ENCODE measurements at regions not wholly inside any gene's neighbourhood (a gene's known extent, or its start where the extent isn't known, plus 50 kb on each side); places are given as distances from the start of the nearest gene placed in this dataset.

- no peak for DNase-seq
Observed at GRCh38 chr19:32196690-32197420, 148.6 kb upstream of the ZNF507 start.

DNA sequence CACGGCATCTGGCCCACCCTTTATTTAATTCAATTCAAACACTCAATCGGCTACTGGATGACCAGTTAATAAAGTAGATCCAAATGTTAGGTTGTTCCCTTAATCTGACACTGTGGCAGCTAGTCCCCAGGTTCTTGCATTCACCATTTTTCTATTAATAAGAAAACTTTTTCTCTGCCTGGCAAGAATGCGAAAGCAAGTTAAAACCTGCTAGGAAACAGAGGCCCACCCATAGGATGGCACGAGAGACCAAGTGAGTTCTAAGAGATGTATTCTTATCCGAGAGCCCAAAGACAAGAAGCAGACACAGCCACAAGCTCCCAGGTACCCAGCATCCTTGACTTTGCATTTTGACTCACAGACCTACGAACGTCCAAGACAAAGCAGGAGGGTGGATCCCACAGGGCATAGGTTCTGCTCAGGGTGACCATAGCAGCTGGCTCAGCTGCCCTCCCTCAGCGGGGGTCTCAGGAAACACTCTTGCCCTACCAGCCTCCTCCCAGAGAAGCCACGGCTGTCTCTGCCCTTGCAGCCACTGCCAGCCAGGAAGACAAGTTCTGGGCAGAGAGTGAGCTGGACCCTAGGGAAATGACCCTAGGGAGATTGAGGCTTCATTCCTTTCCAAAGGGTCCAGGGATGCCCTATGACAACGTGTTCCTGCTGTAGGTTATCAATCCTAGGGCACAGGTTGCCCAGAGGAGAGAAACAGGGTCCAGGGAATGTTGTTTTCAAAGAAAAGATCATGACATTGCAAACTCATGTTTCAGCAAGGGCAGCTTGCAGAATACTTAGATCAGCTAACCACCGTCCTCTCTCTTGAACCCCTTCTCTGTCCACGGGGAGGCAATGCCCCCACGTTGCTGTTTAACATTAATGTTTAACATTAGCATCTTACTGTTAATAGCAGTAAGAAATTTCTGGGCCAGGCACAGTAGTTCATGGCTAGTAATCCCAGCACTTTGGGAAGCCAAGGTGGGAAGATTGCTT is 147.2 kb upstream of the ZNF507 start:
- DNase-seq: no peak

DNA sequence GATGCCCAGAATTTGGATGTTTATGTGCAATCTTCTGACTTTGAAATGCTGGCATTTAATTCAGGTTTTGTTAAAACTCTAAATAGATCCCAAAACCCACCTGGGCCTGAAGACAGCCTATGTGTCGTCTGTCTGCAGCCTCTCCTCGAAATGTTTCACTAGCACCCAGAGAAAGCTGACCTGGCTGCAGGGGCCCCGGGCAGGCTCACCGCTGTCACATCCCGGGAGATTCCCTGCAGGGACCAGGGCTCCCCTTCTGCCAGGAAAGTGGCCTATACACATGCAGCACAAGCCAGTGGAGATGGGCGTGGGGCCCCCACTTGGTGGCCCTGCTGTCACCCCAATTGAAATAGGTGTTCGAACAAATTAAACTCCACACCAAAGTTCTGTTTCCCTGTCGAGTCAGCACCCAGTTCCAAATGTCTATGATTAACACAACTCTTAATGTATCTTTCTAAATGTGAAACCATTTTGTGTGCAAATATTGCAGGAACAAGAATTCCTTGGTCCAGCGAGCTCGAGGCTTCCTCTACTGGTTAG is 145.8 kb upstream of the ZNF507 start:
- DNase-seq: no peak

DNA sequence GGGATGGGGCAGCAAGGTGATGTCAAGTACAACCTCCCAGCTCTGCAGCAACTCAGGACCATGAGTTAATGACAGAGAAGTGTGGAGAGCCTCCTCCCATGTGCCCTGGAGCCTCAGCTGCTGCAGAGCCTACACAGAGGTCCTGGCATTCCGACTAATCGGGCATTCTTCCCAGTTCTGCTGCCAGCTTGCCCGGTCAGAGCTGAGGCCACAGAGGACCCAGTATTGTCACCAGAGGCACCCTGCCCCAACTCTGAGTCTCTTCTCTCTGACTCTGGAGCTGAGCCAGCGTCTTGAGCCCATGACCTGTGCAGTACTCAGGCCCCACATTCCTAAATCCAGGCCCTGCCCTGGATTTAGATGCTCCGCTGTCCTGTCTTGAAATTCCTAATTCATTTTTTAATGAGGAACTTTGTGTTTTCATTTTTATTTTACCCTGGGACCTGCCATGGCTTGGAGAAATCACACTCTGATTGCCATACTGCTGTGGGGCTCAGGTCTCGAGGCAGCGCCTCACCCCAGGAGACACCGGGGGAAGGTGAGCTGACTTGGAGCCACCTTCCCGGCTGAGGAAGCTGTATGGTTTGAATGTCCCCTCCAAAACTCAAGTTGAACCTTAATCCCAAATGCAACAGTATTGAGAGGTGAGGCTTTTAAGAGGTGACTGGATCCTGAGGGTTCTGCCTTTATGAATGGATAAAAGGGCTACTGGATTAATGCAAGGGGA is 144.9 kb upstream of the ZNF507 start:
- DNase-seq: peak in 24 of 51 donors; percentile 3 to 66 (median 18)

GRCh38 chr19:32201211-32201610 is 144.2 kb upstream of the ZNF507 start:
- DNase-seq: no peak

DNA sequence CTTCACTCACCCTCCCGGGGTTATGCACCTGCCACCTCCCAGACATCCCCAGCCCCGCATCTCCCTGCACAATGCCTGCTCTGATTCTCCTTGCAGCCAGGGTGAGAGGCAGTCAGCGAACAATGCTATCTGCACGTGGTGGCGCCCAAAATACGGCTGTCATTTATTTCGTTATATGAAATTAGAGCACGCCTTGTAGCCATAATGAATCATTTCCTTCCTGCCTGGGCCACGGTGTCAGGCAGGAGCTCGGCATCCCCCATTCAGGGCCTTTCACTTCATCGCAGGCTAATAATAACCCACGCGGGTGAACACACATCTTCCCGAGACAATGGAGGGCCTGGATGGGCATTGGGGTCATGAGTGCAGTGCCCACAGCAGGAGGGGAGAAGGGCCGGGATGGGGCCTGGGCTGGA is 143.8 kb upstream of the ZNF507 start:
- no peak for DNase-seq

DNA sequence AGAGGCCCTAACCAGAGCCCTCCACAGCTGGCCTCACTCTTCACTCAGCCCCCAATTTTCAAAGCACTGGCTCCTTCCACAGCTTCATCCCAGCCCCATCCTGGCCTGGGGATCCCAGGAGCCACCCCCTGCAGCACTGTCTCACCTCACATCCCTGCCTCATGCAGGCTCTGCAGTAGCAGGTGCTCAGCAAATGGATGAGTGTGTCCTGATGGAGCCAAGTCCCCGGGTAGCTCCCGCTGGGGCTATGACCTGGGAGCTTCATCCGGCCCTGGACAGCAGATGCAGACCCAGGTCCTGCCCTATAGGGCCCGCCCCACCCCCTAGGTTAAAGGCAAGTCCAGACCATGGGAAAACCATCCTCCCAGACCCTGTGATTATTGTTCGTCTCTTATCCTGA is 143.2 kb upstream of the ZNF507 start:
- no peak for DNase-seq

DNA sequence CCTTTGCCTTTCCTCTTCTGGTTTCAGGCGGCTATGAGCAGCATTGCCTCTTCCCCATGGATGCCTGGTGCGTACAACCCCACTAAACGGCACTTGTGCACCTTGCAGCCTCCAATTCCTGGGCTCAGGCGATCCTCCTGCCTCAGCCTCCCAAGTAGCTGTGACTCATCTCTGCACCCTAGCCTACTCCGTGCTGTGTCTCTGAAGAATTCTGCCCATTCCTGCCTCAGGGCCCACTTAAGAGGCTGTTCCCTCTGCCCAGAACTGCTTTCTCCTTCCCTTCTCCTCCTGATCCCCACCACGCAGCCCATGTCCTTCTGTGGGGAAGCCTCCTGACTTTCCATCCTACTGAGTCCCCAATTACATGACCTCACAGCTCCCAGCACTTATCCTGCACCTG is 142.2 kb upstream of the ZNF507 start:
- DNase-seq: no peak

- DNase-seq: no peak
Observed at GRCh38 chr19:32206065-32206464, 139.3 kb upstream of the ZNF507 start.

DNA sequence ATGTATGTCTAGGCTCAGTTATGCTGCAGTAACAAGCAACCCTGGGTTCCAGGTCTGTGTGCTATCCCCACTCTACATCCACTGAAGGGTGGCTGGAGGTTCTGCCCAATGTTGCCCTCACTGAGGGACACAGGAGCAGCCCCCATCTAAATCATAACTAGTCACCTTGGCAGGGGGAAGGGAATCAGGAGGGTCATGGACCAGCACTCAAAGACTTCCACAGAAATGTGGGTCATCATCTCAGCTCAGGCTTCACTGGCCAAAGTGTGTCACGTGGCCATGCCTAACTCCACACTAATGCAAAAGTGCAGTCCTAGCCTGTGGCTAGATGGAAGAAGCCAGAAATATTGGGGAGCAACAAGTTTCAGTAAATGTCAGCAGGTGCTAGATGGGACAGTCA is 137.3 kb upstream of the ZNF507 start:
- no peak for DNase-seq

DNA sequence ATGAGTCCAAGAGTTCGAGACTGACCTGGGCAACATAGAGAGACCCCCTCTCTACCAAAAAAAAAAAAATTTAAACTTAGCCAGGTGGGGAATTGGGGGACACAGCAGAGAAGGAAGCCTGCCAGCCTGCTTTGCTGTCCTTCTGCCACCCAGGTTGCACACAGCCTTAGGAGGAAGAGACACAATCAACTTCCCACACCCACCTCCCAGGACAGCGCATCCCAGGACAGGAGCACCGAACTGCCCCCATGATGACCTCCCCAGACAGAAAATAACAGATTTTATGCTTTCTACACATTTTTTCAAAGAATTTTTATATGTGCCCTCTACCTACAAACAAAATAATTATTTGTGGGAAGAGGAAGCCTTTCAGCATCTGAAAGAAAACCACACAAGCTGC is 126.0 kb upstream of the ZNF507 start:
- DNase-seq: no peak

GRCh38 chr19:32219881-32220472 is 125.4 kb upstream of the ZNF507 start:
- DNase-seq: peak in 3 of 51 donors; percentile 3 to 10 (median 6)

- DNase-seq: no peak
Observed at GRCh38 chr19:32220951-32221350, 124.5 kb upstream of the ZNF507 start.

DNA sequence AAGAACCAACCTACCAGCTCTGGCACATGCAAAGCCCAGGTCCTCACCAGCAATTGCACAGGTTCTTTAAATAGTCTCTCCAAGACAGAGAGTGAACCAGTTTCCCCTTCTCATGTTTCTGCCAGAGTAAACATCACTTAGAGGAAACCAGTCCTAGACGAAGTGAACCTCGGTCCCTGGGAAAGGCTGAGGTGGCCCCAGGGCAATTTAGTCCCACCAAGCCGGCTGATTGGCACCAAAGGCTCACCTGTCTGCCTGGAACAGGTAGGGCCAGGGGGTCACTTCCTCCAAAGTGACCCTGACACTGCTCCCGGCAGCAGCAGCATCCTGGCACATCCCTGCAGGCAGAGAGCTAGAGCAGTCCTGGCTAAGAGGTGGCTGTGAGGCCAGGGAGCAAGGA is 122.9 kb upstream of the ZNF507 start:
- no peak for DNase-seq

- no peak for DNase-seq
Observed at GRCh38 chr19:32223106-32223505, 122.3 kb upstream of the ZNF507 start.

GRCh38 chr19:32223595-32224370 is 121.6 kb upstream of the ZNF507 start:
- no peak for DNase-seq

DNA sequence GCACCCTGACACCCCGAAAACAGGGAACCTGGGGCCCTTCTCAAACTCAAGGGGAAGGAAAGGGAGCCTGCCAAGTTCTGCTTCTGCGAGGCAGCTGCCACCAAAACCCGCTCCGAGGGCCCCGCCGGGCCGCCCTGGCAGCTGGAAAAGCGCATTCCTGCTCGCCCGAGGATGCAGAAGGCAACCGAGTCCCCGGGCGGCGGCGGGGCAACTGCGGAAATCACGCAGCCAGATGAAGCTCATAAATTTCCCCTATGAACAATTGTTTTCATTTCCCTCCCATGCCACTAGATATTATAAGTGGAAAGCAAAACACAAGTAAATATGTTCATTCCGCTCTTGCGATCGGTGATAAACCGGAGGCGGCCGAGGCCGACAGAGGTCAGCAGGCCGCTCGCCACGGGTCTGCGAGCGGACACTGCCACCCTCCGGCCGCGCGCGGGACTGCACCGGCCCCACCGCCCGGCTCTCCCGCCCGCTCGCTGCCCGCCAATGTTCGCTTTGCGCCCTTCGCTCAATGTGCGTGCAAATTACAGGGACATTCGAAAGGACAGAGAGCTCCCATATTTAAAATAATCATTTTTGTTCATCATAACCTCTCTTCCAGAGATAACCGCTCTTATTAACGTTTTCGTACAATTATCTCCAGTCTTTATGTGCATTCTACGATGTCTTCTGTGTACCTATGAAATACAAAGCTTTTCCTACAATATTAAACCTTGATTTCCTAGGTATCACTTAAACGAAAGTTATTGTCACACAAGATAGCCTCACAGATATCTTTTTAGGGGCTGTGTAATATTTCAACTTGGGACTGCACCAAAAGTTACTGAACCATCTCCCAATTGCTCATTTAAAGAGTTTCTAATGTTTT is 120.8 kb upstream of the ZNF507 start:
- DNase-seq: peak in 39 of 51 donors; percentile 6 to 79 (median 31)

DNA sequence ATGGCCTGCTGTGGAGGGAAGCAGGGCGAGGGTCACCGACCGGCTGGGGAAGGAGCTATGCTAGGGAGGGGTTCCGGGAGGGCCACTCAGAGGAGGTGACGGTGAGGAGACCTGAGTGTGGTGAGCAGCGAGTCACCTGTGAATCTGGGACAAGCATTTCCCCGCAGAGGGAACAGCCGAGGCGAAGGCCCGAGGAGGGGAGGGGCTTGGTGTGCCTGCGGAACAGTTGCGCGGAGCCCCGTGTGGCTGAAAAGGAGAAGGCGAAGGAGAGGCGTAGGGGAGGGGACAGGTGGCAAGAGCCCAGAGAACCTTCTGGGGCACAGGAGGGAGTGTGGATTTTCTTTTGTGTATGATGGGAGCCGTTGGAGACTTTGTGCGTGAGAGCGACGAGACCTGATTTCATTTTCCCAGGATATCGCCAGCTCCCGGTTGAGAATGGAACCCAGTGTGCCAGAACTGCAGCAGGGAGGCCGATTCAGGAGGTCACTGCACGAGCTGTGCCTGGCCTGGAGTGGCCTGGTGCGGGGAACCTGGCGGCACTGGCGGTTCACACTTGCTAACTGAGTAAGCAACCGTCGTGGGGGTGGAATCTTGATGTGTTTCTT is 117.7 kb upstream of the ZNF507 start:
- no peak for DNase-seq

GRCh38 chr19:32230441-32230840 is 115.0 kb upstream of the ZNF507 start:
- no peak for DNase-seq

Data from hypothalamus (tissue), 51 donors.